Pancreas (tissue), 10 donors: ENCODE measurements at regions not wholly inside any gene's neighbourhood (a gene's known extent, or its start where the extent isn't known, plus 50 kb on each side); places are given as distances from the start of the nearest gene placed in this dataset.

ENCODE experiments used
- ATAC-seq, 4 donors: fragments of 200-7000 bp; cut with Tn5 transposase; one replicate each; pipeline versions ENCODE4 v1.8.0 to v1.9.1; 2020; ENCODE audit warnings: mild to moderate bottlenecking in 4 of 4, moderate library complexity in 4 of 4
- DNase-seq, 6 donors: peaks; one replicate each; pipeline ENCODE4 v3.0.0-alpha.2; 2020
- FAIRE-seq: peaks from 2 replicates; lab custom pipeline; 2012; peaks lifted over from hg19 to GRCh38; lab: Jason Lieb, UNC
- H3K27ac ChIP-seq, 4 donors: fragments of 200-600 bp; sonication (generic); 1 replicate in 3 of 4; 2 replicates in 1 of 4; pipeline versions ENCODE4 v1.5.0 to v1.8.0; 2020
- H3K27me3 ChIP-seq, 4 donors: fragments of 200-600 bp; one replicate each; pipeline ENCODE4 v1.8.0; 2021
- H3K36me3 ChIP-seq, 3 donors: fragments of 200-600 bp; sonication (generic) in 1 of 3; one replicate each; pipeline versions ENCODE4 v1.5.0 to v1.8.0; 2020 to 2021
- H3K4me1 ChIP-seq, 3 donors: fragments of 200-600 bp; one replicate each; pipeline ENCODE4 v1.8.0; 2021
- H3K4me3 ChIP-seq, 4 donors: fragments of 200-600 bp; sonication (generic) in 2 of 4; one replicate each; pipeline versions ENCODE4 v1.5.0 to v1.8.0; 2020 to 2021
- H3K9me3 ChIP-seq, 4 donors: fragments of 200-600 bp; one replicate each; pipeline ENCODE4 v1.8.0; 2021
- WGBS, 2 donors: extraction: QIAGEN DNeasy Blood & Tissue Kit; methylation state at CpG; one replicate each; pipeline ENCODE4 v1.1.7; 2013; 5-methylcytosine and 5-hydroxymethylcytosine counted together
- intact Hi-C, 3 donors: fragments of 100-400 bp; cut with DNase I; formaldehyde crosslinking; loops; one replicate each; pipeline versions ENCODE4 v1.11.1 to v1.14.2; 2022
- TF ChIP-seq, protein P1 (sequence below), 4 donors: fragments of 200-600 bp; sonication (generic) in 3 of 4; IDR thresholded peaks; one replicate each; pipeline versions ENCODE4 v1.5.0 to v1.8.0; 2021; ENCODE audit warnings: antibody characterized with exemption in 4 of 4
- donor health status: healthy with polysubstance abuse.
- donor health status: DM: no; HTN: no; CAD: no; lungs with moderate emphysema.
- donor health status: DM: no; HTN: no; CAD: no.
- donor health status: control.
- donor health status: control.
- donor health status: Bipolar disorder and iron deficiency.
- donor health status: DM: yes; HTN: yes; CAD: no.
- donor health status: DM: no; HTN: no; CAD: no.
- donor health status: DM: no; HTN: no; CAD: no.
- donor health status: DM: yes; HTN: yes; CAD: no.

DNA sequence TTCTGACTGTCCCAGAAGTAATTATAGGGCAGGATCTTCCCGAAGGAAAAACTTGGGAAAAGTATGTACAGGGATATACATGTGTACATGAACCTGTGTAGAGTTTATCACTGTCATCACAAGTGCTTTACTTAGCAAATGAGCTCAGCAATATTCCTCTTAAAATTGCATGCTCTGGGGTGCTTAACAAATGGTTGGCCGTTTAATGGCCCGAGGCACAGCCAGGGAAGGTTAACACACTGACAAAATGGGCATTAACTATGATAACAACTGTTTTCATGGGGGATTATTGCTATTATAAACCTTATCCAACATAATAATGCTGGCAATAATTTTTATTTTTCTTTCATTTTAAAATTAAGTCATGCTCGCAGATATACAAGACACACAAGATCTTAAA lies 459.3 kb downstream of the TUSC7 start:
- Histone ChIP-seq H3K9me3 (no peaks in the 10 kb centered on the region), H3K4me1 (no peaks in the 10 kb centered on the region), H3K27ac (no peak overlapping the region), H3K4me3 (no peak overlapping the region), H3K27me3 (no peaks in the 10 kb centered on the region), H3K36me3 (no peaks in the 10 kb centered on the region)
- no peak for FAIRE-seq
- WGBS, 2 donors = 77 to 79% methylated on average over 4 of the region's 4 CpGs
- no peak for ATAC-seq
- TF ChIP-seq, protein P1, sequence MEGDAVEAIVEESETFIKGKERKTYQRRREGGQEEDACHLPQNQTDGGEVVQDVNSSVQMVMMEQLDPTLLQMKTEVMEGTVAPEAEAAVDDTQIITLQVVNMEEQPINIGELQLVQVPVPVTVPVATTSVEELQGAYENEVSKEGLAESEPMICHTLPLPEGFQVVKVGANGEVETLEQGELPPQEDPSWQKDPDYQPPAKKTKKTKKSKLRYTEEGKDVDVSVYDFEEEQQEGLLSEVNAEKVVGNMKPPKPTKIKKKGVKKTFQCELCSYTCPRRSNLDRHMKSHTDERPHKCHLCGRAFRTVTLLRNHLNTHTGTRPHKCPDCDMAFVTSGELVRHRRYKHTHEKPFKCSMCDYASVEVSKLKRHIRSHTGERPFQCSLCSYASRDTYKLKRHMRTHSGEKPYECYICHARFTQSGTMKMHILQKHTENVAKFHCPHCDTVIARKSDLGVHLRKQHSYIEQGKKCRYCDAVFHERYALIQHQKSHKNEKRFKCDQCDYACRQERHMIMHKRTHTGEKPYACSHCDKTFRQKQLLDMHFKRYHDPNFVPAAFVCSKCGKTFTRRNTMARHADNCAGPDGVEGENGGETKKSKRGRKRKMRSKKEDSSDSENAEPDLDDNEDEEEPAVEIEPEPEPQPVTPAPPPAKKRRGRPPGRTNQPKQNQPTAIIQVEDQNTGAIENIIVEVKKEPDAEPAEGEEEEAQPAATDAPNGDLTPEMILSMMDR (IDR thresholded peaks at IDR 0.05) = no peak
- DNase-seq = no peak
- intact Hi-C loops = no loop called here

DNA sequence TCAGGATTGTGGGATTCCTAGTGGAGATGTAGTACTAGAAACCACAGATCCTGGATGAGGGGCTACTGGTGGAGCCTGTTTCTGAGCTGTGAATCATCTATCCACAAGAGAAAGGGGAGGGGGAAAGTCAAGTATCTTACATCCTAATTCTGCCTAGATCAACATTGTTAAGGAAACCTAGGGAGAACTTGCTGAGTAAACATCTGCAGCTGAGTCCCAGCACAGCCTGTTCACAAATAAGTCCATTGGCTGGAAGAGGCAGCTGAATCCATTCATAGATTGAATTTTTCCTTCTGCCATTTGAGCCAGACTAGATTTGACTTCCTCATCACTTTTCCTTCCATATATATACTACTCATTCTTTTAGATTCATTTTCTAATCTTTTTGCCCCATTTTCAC lies 460.5 kb downstream of the TUSC7 start:
- TF ChIP-seq, protein P1 (IDR thresholded peaks at IDR 0.05) = no peak
- DNase-seq (no peak), ATAC-seq (no peak), FAIRE-seq (no peak)
- Histone ChIP-seq H3K4me1 (no peaks in the 10 kb centered on the region), H3K27me3 (no peaks in the 10 kb centered on the region), H3K36me3 (no peaks in the 10 kb centered on the region), H3K9me3 (no peaks in the 10 kb centered on the region), H3K4me3 (no peak overlapping the region), H3K27ac (no peak overlapping the region)
- intact Hi-C loops = no loop called here

GRCh38 chr3:117171124-117171523 lies 461.5 kb downstream of the TUSC7 start:
- intact Hi-C loops = no loop called here
- ATAC-seq = no peak

DNA sequence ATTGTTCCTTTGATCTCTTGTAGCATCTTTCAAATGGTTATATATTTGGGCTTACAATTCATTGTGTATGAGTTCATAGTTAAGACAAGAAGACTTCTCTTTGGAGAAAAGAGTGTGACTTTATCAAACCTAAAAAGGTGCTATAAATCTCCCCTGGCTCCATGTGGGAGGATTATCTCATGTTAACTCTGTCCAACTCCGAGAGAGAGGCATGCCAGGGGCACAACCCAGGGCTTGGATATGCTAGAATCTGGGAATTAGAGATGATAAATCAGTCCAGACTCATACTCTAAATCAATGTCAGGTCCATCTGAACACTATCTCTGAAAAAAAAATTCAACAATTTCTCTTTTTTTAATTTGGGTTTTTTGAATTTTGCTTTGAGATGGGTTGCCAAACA lies 462.8 kb downstream of the TUSC7 start:
- Histone ChIP-seq H3K36me3 (no peaks in the 10 kb centered on the region), H3K4me3 (no peak overlapping the region), H3K9me3 (no peaks in the 10 kb centered on the region), H3K4me1 (no peaks in the 10 kb centered on the region), H3K27ac (no peak overlapping the region), H3K27me3 (no peaks in the 10 kb centered on the region)
- no peak for DNase-seq
- FAIRE-seq = no peak
- TF ChIP-seq, protein P1 (IDR thresholded peaks at IDR 0.05) = no peak
- no peak for ATAC-seq
- WGBS, 2 donors = 78 to 82% methylated on average over 1 of the region's 1 CpG
- intact Hi-C loops = no loop called here

More at GRCh38 chr3:117171124-117171523, 461.5 kb downstream of the TUSC7 start:
- TF ChIP-seq, protein P1 (IDR thresholded peaks at IDR 0.05) = no peak
- H3K27me3 ChIP-seq = no peaks in the 10 kb centered on the region
- no peak for DNase-seq
- H3K27ac ChIP-seq = no peak overlapping the region
- H3K4me1 ChIP-seq = no peaks in the 10 kb centered on the region
- H3K36me3 ChIP-seq = no peaks in the 10 kb centered on the region
- no peak overlapping the region for H3K4me3 ChIP-seq
- no peaks in the 10 kb centered on the region for H3K9me3 ChIP-seq
- no peak for FAIRE-seq

DNA sequence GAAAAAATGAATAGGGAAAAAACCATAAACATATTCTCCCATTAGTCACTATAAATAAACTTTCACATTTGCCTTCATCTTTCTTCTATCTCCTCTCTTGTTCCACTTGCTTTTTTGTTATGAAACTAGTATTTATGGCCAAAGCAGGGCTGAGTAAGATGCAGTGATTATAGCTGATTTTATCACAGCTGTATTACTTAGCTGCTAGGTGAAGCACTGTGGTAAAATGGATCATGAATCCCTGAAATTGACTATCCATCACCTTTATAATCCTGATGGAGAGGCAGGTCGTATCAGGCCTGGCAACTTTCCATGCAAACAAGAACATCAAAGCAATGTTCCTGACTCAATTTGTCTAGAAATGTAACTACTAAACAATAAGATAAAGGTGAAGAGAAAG lies 471.6 kb downstream of the TUSC7 start:
- 29 to 39% methylated on average over 1 of the region's 1 CpG for WGBS, 2 donors
- no peak for ATAC-seq
- no peaks in the 10 kb centered on the region for H3K9me3 ChIP-seq

More for the DNA sequence above, 471.6 kb downstream of the TUSC7 start:
- TF ChIP-seq, protein P1 (IDR thresholded peaks at IDR 0.05) = no peak
- H3K27ac ChIP-seq = no peak overlapping the region
- H3K4me3 ChIP-seq = no peak overlapping the region
- DNase-seq = no peak
- H3K36me3 ChIP-seq = no peaks in the 10 kb centered on the region
- no peaks in the 10 kb centered on the region for H3K27me3 ChIP-seq
- FAIRE-seq = no peak
- intact Hi-C loops = no loop called here
- no peaks in the 10 kb centered on the region for H3K4me1 ChIP-seq
